Muscle layer of colon (tissue), 2 donors: ENCODE measurements at regions not wholly inside any gene's neighbourhood (a gene's known extent, or its start where the extent isn't known, plus 50 kb on each side); places are given as distances from the start of the nearest gene placed in this dataset.

Source experiments
- H3K27ac ChIP-seq: one replicate; pipeline ENCODE4 v1.7.0; 2013; ENCODE audit warnings: low read depth, mild to moderate bottlenecking, low read length, moderate library complexity
- H3K27me3 ChIP-seq, 2 donors: one replicate each; pipeline ENCODE4 v1.7.0; 2013; ENCODE audit warnings: low read length in 2 of 2, mild to moderate bottlenecking in 2 of 2; ENCODE audit not compliant: insufficient read depth in 2 of 2, control insufficient read depth in 1 of 2
- H3K36me3 ChIP-seq: one replicate; pipeline ENCODE4 v1.7.0; 2013; ENCODE audit warnings: mild to moderate bottlenecking, low read length; ENCODE audit not compliant: insufficient read depth
- H3K4me1 ChIP-seq: one replicate; pipeline ENCODE4 v1.7.0; 2013; ENCODE audit warnings: mild to moderate bottlenecking, low read length; ENCODE audit not compliant: insufficient read depth
- H3K4me3 ChIP-seq, 2 donors: one replicate each; pipeline ENCODE4 v1.7.0; 2013; ENCODE audit warnings: low read length in 2 of 2, low read depth in 1 of 2, mild to moderate bottlenecking in 1 of 2, moderate library complexity in 1 of 2
- H3K9ac ChIP-seq: one replicate; pipeline ENCODE4 v1.7.0; 2013; ENCODE audit warnings: low read length
- H3K9me3 ChIP-seq: one replicate; pipeline ENCODE4 v1.7.0; 2013; ENCODE audit warnings: mild to moderate bottlenecking, low read length
- donor health status: abdominal sarcoma.
- donor health status: Adenocarcinoma of cecum.

DNA sequence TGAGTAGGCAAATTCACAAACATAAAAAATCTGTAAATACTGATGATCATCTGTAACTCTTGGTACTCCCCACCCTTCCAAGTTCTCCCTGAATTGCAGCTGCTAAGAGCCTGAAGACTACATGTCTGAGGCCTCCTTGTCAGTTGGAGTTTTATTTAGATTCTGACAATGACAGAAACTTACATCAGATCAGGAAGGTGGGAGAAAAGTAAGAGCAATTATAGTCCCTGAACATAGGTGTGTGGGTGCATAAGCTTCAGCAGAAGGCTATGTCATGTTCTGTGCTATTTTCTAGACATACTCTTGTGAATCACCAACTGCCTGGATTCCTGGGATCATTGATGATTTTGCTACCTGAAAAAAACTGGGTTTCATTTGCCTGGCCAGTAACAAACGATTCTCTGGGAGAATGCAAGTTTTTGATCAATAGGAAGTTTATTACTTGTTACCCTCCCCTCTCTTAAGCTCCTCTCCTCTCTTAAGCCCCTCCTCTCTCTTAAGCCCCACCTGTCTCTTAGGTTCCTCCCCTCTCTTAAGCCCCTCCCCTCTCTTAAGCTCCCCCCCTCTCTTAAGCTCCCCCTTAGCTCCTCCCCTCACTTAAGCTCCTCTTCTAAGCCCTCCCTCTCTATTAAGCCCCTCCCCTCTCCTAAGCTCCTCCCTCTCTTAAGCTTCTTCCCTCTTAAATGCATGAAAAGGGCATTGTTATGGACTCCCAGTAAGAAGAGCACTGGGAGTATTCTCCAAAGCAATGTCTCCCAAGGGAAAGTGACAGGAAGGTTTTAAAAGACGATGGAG is 1183.4 kb upstream of the AUTS2 start:
- Histone ChIP-seq H3K4me3 (no peak overlapping the region), H3K9ac (no peak overlapping the region), H3K27ac (no peak overlapping the region), H3K27me3 (no peaks in the 10 kb centered on the region), H3K4me1 (no peaks in the 10 kb centered on the region), H3K36me3 (no peaks in the 10 kb centered on the region), H3K9me3 (no peaks in the 10 kb centered on the region)

DNA sequence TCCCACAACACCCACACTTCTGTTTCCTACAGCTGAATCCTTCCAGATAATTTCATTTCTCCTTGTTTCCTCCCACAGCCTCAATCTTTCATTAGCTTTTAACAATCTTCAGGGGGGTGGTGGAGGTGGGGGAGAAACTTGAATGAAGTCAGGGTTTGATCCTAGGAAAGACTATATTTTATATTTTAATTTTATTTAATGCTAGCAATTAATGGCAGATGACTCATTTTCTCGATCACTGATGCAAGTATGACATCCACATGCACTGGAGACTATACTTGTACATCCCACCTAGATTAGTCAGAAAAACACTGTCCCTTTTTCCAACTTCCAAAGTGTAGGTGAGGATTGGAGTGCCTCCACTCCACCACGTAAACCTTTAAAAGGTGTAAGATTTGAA is 1181.3 kb upstream of the AUTS2 start:
- H3K4me3 ChIP-seq, result no peak overlapping the region

GRCh38 chr7:68417659-68418058 is 1180.6 kb upstream of the AUTS2 start:
- Histone ChIP-seq H3K4me1 (no peaks in the 10 kb centered on the region), H3K9ac (no peak overlapping the region), H3K27ac (no peak overlapping the region)

More for the DNA sequence above, 1181.3 kb upstream of the AUTS2 start:
- H3K9me3 ChIP-seq, result no peaks in the 10 kb centered on the region
- no peaks in the 10 kb centered on the region for H3K4me1 ChIP-seq
- H3K27ac ChIP-seq, result no peak overlapping the region
- H3K36me3 ChIP-seq, result no peaks in the 10 kb centered on the region
- no peaks in the 10 kb centered on the region for H3K27me3 ChIP-seq
- H3K9ac ChIP-seq, result no peak overlapping the region

DNA sequence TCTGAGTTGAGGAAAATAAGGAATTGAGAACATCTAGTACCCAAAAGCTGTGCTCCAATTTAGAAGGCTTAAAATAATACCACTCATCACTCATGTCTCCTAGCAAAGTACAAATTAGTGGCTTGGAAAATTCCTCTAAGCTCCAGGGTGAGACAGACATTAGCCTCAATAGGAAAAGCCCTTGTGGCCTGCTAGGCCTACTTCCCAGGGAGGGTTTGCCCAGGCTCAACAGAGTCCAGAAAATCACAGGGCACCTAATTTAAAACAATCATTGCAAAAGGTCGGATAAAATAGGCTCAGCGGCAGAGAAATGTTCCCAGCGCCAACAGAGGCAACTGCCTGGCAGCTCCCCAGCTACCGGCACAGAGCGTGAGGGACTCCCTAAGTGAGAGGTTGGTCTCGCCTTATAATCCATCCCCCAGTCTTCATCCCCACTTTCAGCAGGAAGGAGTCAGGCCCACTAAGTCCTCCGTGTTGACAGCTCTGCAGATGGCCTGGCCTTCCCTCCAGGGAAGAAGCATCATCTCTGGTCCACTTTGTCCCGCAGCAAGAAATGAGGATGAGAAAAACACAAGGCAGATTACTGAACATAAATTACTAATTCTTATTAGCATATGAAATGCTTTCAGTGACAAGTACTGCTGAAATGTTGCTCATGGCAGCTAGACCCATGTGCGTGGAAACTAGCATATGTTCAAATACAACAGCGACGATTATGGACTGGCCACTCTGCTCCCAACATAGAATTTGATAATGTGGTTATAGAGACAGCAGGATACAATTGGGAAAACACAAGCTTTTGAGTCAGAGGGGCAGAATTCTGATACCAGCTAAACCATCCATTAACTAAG is 1177.7 kb upstream of the AUTS2 start:
- Histone ChIP-seq H3K9me3 (no peaks in the 10 kb centered on the region), H3K4me1 (no peaks in the 10 kb centered on the region), H3K36me3 (no peaks in the 10 kb centered on the region), H3K27ac (no peak overlapping the region), H3K27me3 (no peaks in the 10 kb centered on the region), H3K4me3 (no peak overlapping the region), H3K9ac (no peak overlapping the region)

More at GRCh38 chr7:68417659-68418058, 1180.6 kb upstream of the AUTS2 start:
- Histone ChIP-seq H3K4me3 (no peak overlapping the region), H3K36me3 (no peaks in the 10 kb centered on the region), H3K27me3 (no peaks in the 10 kb centered on the region), H3K9me3 (no peaks in the 10 kb centered on the region)

DNA sequence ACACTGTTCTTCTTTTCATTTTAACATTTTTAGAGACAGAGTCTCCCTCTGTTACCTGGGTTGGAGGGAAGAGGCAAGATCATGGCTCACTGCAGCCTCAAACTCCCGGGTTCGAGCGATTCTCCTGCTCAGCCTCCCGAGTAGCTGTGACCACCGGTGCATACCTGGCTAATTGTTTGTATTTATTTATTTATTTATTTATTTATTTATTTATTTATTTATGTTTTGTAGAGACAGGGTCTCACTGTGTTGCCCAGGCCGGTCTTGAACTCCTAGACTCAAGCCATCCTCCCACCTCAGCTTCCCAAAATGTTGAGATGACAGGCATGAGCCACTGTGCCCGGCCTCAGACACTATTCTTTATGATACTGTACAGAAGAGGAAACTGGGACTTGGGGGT is 1176.6 kb upstream of the AUTS2 start:
- Histone ChIP-seq H3K36me3 (no peaks in the 10 kb centered on the region), H3K4me3 (no peak overlapping the region), H3K9ac (no peak overlapping the region), H3K27me3 (no peaks in the 10 kb centered on the region), H3K27ac (no peak overlapping the region), H3K4me1 (no peaks in the 10 kb centered on the region), H3K9me3 (no peaks in the 10 kb centered on the region)

DNA sequence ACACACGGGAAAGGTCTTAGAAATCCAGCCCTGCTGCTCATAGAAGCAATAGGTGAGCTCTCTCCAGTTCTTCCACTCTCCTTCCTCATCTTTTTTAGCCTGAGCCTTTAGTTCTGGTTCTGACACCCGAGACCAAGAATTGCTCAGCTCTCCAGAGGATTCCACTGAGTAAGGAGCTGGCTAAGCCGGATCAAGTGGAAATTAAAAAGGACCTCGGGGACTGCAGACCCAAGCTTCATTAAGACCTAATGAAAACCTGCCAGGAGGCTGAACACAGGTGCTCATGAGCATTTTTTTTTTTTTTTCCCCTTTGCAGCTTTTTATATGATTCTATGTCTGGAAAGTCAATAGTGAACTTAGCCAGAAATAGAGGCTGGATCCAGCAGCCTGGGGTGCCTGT is 1176.0 kb upstream of the AUTS2 start:
- H3K4me3 ChIP-seq, result no peak overlapping the region
- H3K4me1 ChIP-seq, result no peaks in the 10 kb centered on the region
- H3K9ac ChIP-seq, result no peak overlapping the region
- H3K27ac ChIP-seq, result no peak overlapping the region
- no peaks in the 10 kb centered on the region for H3K27me3 ChIP-seq
- H3K9me3 ChIP-seq, result no peaks in the 10 kb centered on the region
- no peaks in the 10 kb centered on the region for H3K36me3 ChIP-seq

GRCh38 chr7:68423356-68423755 is 1174.9 kb upstream of the AUTS2 start:
- no peaks in the 10 kb centered on the region for H3K36me3 ChIP-seq
- H3K9ac ChIP-seq, result no peak overlapping the region
- no peaks in the 10 kb centered on the region for H3K27me3 ChIP-seq
- no peaks in the 10 kb centered on the region for H3K9me3 ChIP-seq
- H3K27ac ChIP-seq, result no peak overlapping the region
- no peak overlapping the region for H3K4me3 ChIP-seq
- no peaks in the 10 kb centered on the region for H3K4me1 ChIP-seq

DNA sequence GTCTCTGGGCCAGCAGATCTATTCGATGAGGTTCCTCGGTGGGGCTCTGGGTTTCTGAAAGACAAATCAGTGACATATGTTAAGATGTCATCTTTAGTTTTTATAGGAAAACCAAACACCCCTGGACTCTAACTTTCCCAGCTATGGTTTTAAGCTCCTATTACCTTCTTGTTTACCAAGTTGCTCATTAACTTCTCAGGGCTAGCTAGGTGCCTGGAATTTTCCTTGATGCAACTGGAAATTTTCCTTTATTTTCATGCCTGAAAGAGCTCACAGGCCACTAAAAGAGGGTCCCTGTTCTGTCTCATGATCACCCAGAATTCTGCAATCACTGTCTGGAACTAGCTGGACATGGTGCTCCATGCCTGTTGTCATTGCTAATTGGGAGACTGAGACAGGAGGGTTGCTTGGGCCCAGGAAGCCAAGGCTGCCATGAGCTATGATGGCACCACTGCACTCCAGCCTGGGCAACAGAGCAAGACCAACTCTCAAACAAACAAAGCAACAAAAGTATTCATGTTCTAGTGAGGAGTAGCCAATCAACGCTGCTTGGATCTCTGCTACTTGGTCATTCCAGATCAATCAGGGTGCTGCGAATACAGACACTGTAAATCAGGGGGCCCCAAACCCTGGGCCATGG is 1173.5 kb upstream of the AUTS2 start:
- Histone ChIP-seq H3K9ac (no peak overlapping the region), H3K27me3 (no peaks in the 10 kb centered on the region), H3K9me3 (no peaks in the 10 kb centered on the region), H3K4me3 (no peak overlapping the region), H3K4me1 (no peaks in the 10 kb centered on the region), H3K27ac (no peak overlapping the region), H3K36me3 (no peaks in the 10 kb centered on the region)

DNA sequence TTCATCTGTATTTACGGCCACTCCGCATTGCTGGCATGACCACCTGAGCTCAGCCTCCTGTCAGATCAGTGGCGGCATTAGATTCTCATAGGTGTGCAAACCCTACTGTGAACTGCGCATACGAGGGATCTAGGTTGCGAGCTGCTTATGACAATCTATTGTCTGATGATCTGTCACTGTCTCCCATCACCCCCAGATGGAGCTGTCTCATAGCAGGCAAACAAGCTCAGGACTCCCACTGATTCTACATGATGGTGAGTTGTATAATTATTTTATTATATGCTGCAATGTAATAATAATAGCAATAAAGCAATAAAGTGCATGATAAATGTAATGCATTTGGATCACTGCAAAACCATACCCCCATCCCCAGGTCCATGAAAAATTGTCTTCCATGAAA is 1172.9 kb upstream of the AUTS2 start:
- Histone ChIP-seq H3K36me3 (no peaks in the 10 kb centered on the region), H3K9me3 (no peaks in the 10 kb centered on the region), H3K27ac (no peak overlapping the region), H3K27me3 (no peaks in the 10 kb centered on the region), H3K9ac (no peak overlapping the region), H3K4me3 (no peak overlapping the region), H3K4me1 (no peaks in the 10 kb centered on the region)

GRCh38 chr7:68429411-68430117 is 1168.7 kb upstream of the AUTS2 start:
- Histone ChIP-seq H3K36me3 (no peaks in the 10 kb centered on the region), H3K9me3 (no peaks in the 10 kb centered on the region), H3K4me1 (no peaks in the 10 kb centered on the region), H3K27ac (no peak overlapping the region), H3K27me3 (no peaks in the 10 kb centered on the region), H3K4me3 (no peak overlapping the region), H3K9ac (no peak overlapping the region)

- Histone ChIP-seq H3K9ac (no peak overlapping the region), H3K4me1 (no peaks in the 10 kb centered on the region), H3K27me3 (no peaks in the 10 kb centered on the region), H3K36me3 (no peaks in the 10 kb centered on the region), H3K9me3 (no peaks in the 10 kb centered on the region), H3K4me3 (no peak overlapping the region), H3K27ac (no peak overlapping the region)
Observed at GRCh38 chr7:68432585-68432984, 1165.7 kb upstream of the AUTS2 start.
